NCI-H1417 treated with DMSO at 0.1 percent for 48 hours (cell line): ENCODE measurements at regions not wholly inside any gene's neighbourhood (a gene's known extent, or its start where the extent isn't known, plus 50 kb on each side); places are given as distances from the start of the nearest gene placed in this dataset.

Source experiments
- DNase-seq: peaks from one replicate; lab custom pipeline; 2025; lab: John Stamatoyannopoulos, UW

GRCh38 chr18:76570856-76571255 is 75.8 kb upstream of the ZNF516 start:
- DNase-seq, result no peak

GRCh38 chr18:76569644-76570419 is 74.8 kb upstream of the ZNF516 start:
- no peak for DNase-seq

GRCh38 chr18:76568731-76569130 is 73.7 kb upstream of the ZNF516 start:
- no peak for DNase-seq

- no peak for DNase-seq
These were observed 72.9 kb upstream of the ZNF516 start for GRCh38 chr18:76567835-76568445.

- DNase-seq, result no peak
These were observed 71.9 kb upstream of the ZNF516 start for GRCh38 chr18:76566987-76567386.

- DNase-seq, result no peak
These were observed 70.5 kb upstream of the ZNF516 start for GRCh38 chr18:76565238-76566173.

GRCh38 chr18:76564655-76565237 is 69.7 kb upstream of the ZNF516 start:
- DNase-seq, result no peak

GRCh38 chr18:76564117-76564516 is 69.1 kb upstream of the ZNF516 start:
- DNase-seq, result no peak

GRCh38 chr18:76562286-76563122 is 67.5 kb upstream of the ZNF516 start:
- no peak for DNase-seq

- no peak for DNase-seq
These were observed 64.0 kb upstream of the ZNF516 start for GRCh38 chr18:76558881-76559667.

- no peak for DNase-seq
These were observed 62.1 kb upstream of the ZNF516 start for GRCh38 chr18:76557026-76557575.

- DNase-seq, result no peak
These were observed 59.6 kb upstream of the ZNF516 start for GRCh38 chr18:76554547-76555222.

- DNase-seq, result no peak
These were observed 58.9 kb upstream of the ZNF516 start for GRCh38 chr18:76553715-76554546.

GRCh38 chr18:76548541-76548940 is 53.5 kb upstream of the ZNF516 start:
- DNase-seq, result no peak

GRCh38 chr18:76547296-76547695 is 52.3 kb upstream of the ZNF516 start:
- no peak for DNase-seq

- DNase-seq, result no peak
These were observed 51.4 kb upstream of the ZNF516 start for GRCh38 chr18:76546436-76546835.

GRCh38 chr18:76546088-76546435 is 51.0 kb upstream of the ZNF516 start:
- no peak for DNase-seq

GRCh38 chr18:76545433-76546087 is 50.5 kb upstream of the ZNF516 start:
- no peak for DNase-seq
